Astrocyte (in vitro differentiated cells and primary cell): ENCODE measurements at regions not wholly inside any gene's neighbourhood (a gene's known extent, or its start where the extent isn't known, plus 50 kb on each side); places are given as distances from the start of the nearest gene placed in this dataset.
"Not testable (repeated sequence)": the region's sequence is repeated elsewhere in the genome, so short reads cannot be mapped to it uniquely, and the experiment has no call there.

Experiments
- DNase-seq: peaks from one replicate; pipeline ENCODE4 v3.0.0-alpha.2; 2010; ENCODE audit warnings: low read depth
- FAIRE-seq: peaks from 2 replicates; lab custom pipeline; 2011; peaks lifted over from hg19 to GRCh38; lab: Jason Lieb, UNC
- H2AFZ ChIP-seq: 2 replicates; pipeline ENCODE4 v1.6.0; 2012; ENCODE audit warnings: low read depth, low read length, inconsistent platforms
- H3K27ac ChIP-seq: 2 replicates; pipeline ENCODE4 v1.5.1; 2011; ENCODE audit warnings: low read depth, low read length, inconsistent platforms
- H3K27me3 ChIP-seq: 2 replicates; pipeline ENCODE4 v1.6.0; 2011; ENCODE audit warnings: low read length, inconsistent platforms; ENCODE audit not compliant: insufficient read depth
- H3K36me3 ChIP-seq: 2 replicates; pipeline ENCODE4 v1.5.1; 2011; ENCODE audit warnings: low read length, inconsistent platforms; ENCODE audit not compliant: insufficient read depth
- H3K4me1 ChIP-seq: 2 replicates; pipeline ENCODE4 v1.5.1; 2011; ENCODE audit warnings: low read length, inconsistent platforms; ENCODE audit not compliant: insufficient read depth
- H3K4me2 ChIP-seq: 2 replicates; pipeline ENCODE4 v1.6.0; 2012; ENCODE audit warnings: low read length, inconsistent platforms
- H3K4me3 ChIP-seq: 2 replicates; pipeline ENCODE4 v1.5.1; 2011; ENCODE audit warnings: low read depth, mild to moderate bottlenecking, low read length, inconsistent platforms; ENCODE audit not compliant: insufficient read depth
- H3K79me2 ChIP-seq: 2 replicates; pipeline ENCODE4 v1.6.0; 2012; ENCODE audit warnings: mild to moderate bottlenecking, low read length, inconsistent platforms; ENCODE audit not compliant: insufficient read depth
- H3K9ac ChIP-seq: 2 replicates; pipeline ENCODE4 v1.6.0; 2012; ENCODE audit warnings: mild to moderate bottlenecking, low read length, inconsistent platforms
- H3K9me3 ChIP-seq: 2 replicates; pipeline ENCODE4 v1.5.1; 2012; ENCODE audit warnings: low read depth, mild to moderate bottlenecking, low read length, inconsistent platforms; ENCODE audit not compliant: insufficient read depth
- H4K20me1 ChIP-seq: 2 replicates; pipeline ENCODE4 v1.6.0; 2012; ENCODE audit warnings: low read length, inconsistent platforms; ENCODE audit not compliant: insufficient read depth
- H3K27ac Mint-ChIP-seq: one replicate; pipeline ENCODE4 v1.8.0; 2021; ENCODE audit warnings: mild to moderate bottlenecking, mixed read lengths; ENCODE audit not compliant: unreplicated experiment
- H3K27me3 Mint-ChIP-seq: one replicate; pipeline ENCODE4 v1.8.0; 2021; ENCODE audit warnings: low read depth, mixed read lengths; ENCODE audit not compliant: unreplicated experiment
- H3K36me3 Mint-ChIP-seq: one replicate; pipeline ENCODE4 v1.8.0; 2021; ENCODE audit warnings: low read depth, mixed read lengths; ENCODE audit not compliant: unreplicated experiment
- H3K4me1 Mint-ChIP-seq: one replicate; pipeline ENCODE4 v1.8.0; 2021; ENCODE audit warnings: low read depth, mixed read lengths; ENCODE audit not compliant: unreplicated experiment
- H3K4me3 Mint-ChIP-seq: one replicate; pipeline ENCODE4 v1.8.0; 2021; ENCODE audit warnings: mild to moderate bottlenecking, moderate library complexity, mixed read lengths; ENCODE audit not compliant: unreplicated experiment
- H3K9me3 Mint-ChIP-seq: one replicate; pipeline ENCODE4 v1.8.0; 2021; ENCODE audit warnings: mild to moderate bottlenecking, mixed read lengths; ENCODE audit not compliant: unreplicated experiment
- EZH2 ChIP-seq: IDR thresholded peaks from 2 replicates; pipeline ENCODE4 v1.6.1; 2012; ENCODE audit warnings: mild to moderate bottlenecking, low read length, inconsistent platforms; ENCODE audit not compliant: insufficient read depth
- TF ChIP-seq, protein P1 (sequence below): IDR thresholded peaks from 2 replicates; pipeline ENCODE4 v1.5.1; 2011; ENCODE audit warnings: low read depth, mild to moderate bottlenecking, inconsistent platforms, low read length, moderate library complexity; ENCODE audit not compliant: insufficient read depth

DNA sequence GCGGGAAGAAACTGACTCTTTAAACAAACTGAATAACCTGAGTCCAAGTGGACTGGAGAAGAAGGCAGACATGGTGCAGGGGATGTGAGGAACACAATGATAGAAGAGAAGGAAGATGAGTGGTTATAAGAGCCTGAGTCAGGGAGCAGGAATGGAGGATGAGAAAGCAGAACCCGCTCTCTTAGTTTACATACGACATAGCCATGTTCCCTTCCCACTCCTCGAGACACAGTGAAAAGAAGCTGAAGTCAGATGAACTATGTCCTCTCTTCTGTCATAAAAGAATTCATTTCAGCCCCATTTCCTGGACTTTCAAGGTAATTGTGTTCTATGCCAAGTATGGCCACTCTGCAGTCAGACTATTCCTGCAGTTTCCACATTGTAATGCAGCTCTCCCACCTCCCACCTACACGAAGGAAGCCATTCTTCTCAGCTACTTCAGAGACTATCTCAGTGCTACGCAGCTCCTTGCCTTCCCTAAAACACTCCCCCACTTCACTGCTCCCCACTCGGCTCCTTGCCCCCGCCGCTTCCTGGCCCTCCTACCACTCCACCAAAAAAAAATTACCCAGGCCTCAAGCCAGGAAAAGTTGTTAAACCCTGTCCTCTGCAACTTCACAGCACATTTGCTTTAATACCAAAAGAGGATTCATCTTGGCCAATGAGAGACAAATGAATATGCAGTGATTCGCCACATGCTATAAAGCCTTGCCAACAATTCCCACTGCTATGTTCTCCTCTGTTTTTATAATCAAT is 323.4 kb upstream of the EPHA4 start:
- H3K4me3 ChIP-seq: no peak overlapping the region
- H3K9me3 Mint-ChIP-seq: peaks cover 2% of the 10 kb centered on the region
- H3K36me3 ChIP-seq: no peaks in the 10 kb centered on the region
- H3K36me3 Mint-ChIP-seq: no peaks in the 10 kb centered on the region
- peak overlapping the region; percentile 5 for H2AFZ ChIP-seq
- H3K27me3 Mint-ChIP-seq: no peaks in the 10 kb centered on the region
- H3K4me3 Mint-ChIP-seq: peak overlapping the region; percentile 5
- H3K79me2 ChIP-seq: no peaks in the 10 kb centered on the region
- H3K4me2 ChIP-seq: peak overlapping the region; percentile 8
- DNase-seq: peak; percentile 60
- peaks cover 6% of the 10 kb centered on the region for H3K4me1 ChIP-seq
- no peak overlapping the region for H3K27ac ChIP-seq
- H4K20me1 ChIP-seq: no peaks in the 10 kb centered on the region
- no peaks in the 10 kb centered on the region for H3K9me3 ChIP-seq
- TF ChIP-seq, protein P1, sequence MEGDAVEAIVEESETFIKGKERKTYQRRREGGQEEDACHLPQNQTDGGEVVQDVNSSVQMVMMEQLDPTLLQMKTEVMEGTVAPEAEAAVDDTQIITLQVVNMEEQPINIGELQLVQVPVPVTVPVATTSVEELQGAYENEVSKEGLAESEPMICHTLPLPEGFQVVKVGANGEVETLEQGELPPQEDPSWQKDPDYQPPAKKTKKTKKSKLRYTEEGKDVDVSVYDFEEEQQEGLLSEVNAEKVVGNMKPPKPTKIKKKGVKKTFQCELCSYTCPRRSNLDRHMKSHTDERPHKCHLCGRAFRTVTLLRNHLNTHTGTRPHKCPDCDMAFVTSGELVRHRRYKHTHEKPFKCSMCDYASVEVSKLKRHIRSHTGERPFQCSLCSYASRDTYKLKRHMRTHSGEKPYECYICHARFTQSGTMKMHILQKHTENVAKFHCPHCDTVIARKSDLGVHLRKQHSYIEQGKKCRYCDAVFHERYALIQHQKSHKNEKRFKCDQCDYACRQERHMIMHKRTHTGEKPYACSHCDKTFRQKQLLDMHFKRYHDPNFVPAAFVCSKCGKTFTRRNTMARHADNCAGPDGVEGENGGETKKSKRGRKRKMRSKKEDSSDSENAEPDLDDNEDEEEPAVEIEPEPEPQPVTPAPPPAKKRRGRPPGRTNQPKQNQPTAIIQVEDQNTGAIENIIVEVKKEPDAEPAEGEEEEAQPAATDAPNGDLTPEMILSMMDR: no peak
- TF ChIP-seq EZH2: no peak
- H3K9ac ChIP-seq: no peak overlapping the region
- peak overlapping the region; percentile 60 for H3K27ac Mint-ChIP-seq
- no peak for FAIRE-seq
- H3K4me1 Mint-ChIP-seq: peaks cover 20% of the 10 kb centered on the region
- H3K27me3 ChIP-seq: no peaks in the 10 kb centered on the region

DNA sequence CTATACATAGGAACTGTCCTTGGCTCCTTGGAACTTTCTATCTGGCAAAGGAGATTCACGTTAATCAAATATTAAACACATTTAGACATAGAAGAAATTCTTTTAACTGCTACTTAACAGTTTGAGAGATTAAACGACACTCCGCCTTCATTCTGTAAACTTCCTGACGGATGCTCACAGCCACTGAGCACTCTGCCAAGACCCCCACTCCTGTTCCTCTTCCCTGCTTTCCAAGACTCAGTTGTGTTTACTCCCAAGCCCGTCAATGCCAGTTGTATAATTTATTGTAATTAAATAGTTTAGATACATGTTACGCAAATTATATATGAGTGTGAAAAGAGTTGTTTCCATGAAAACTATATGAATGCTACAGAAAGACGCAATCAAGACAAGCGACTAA is 321.4 kb upstream of the EPHA4 start:
- H3K9me3 ChIP-seq: no peaks in the 10 kb centered on the region

DNA sequence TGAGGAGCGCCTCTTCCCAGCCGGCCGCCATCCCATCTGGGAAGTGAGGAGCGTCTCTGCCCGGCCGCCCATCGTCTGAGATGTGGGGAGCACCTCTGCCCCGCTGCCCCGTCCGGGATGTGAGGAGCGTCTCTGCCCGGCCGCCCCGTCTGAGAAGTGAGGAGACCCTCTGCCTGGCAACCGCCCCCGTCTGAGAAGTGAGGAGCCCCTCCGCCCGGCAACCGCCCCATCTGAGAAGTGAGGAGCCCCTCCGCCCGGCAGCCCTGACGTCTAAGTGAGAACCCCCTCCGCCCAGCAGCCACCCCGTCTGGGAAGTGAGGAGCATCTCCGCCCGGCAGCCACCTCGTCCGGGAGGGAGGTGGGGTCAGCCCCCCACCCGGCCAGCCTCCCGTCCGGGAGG is 319.9 kb upstream of the EPHA4 start:
- not testable (repeated sequence) for H3K36me3 ChIP-seq, H3K4me3 ChIP-seq, H3K27me3 ChIP-seq, H2AFZ ChIP-seq, FAIRE-seq, H3K4me3 Mint-ChIP-seq, H3K36me3 Mint-ChIP-seq, H3K9me3 ChIP-seq, H3K9ac ChIP-seq, H3K4me1 ChIP-seq, H3K27ac Mint-ChIP-seq, H4K20me1 ChIP-seq, H3K27ac ChIP-seq, DNase-seq, H3K4me2 ChIP-seq, H3K79me2 ChIP-seq, H3K9me3 Mint-ChIP-seq, H3K27me3 Mint-ChIP-seq
- peaks cover 15% of the 10 kb centered on the region for H3K4me1 Mint-ChIP-seq

More for the DNA sequence above, 321.4 kb upstream of the EPHA4 start:
- DNase-seq (no peak), FAIRE-seq (no peak)
- Histone ChIP-seq H2AFZ (no peak overlapping the region), H3K4me3 (no peak overlapping the region), H3K79me2 (no peaks in the 10 kb centered on the region), H4K20me1 (no peaks in the 10 kb centered on the region), H3K27ac (no peak overlapping the region), H3K36me3 (no peaks in the 10 kb centered on the region), H3K9ac (no peak overlapping the region), H3K4me1 (peaks cover 6% of the 10 kb centered on the region), H3K4me2 (no peak overlapping the region), H3K27me3 (no peaks in the 10 kb centered on the region)
- Mint-ChIP-seq H3K27me3 (no peaks in the 10 kb centered on the region), H3K4me1 (peaks cover 20% of the 10 kb centered on the region), H3K9me3 (peaks cover 2% of the 10 kb centered on the region), H3K27ac (no peak overlapping the region), H3K4me3 (no peak overlapping the region), H3K36me3 (no peaks in the 10 kb centered on the region)
- no peak for TF ChIP-seq EZH2
- TF ChIP-seq, protein P1: no peak
